Heart right ventricle (tissue), 16 donors: ENCODE measurements at regions not wholly inside any gene's neighbourhood (a gene's known extent, or its start where the extent isn't known, plus 50 kb on each side); places are given as distances from the start of the nearest gene placed in this dataset.

Experiments
- ATAC-seq, 8 donors: fragments of 200-7000 bp; cut with Tn5 transposase; one replicate each; pipeline ENCODE4 v1.9.1; 2020; ENCODE audit warnings: mild to moderate bottlenecking in 8 of 8, moderate library complexity in 8 of 8, moderate number of reproducible peaks in 1 of 8
- DNase-seq, 2 donors: peaks; one replicate each; pipeline ENCODE4 v3.0.0-alpha.2; 2020
- H3K27ac ChIP-seq, 10 donors: fragments of 200-600 bp; sonication (generic) in 2 of 10; one replicate each; pipeline versions ENCODE4 v1.5.0 to v1.8.0; 2020 to 2022; ENCODE audit warnings: mild to moderate bottlenecking in 3 of 10
- H3K27me3 ChIP-seq, 7 donors: fragments of 200-600 bp; one replicate each; pipeline ENCODE4 v1.8.0; 2021 to 2022; ENCODE audit warnings: mild to moderate bottlenecking in 2 of 7
- H3K36me3 ChIP-seq, 9 donors: fragments of 200-600 bp; sonication (generic) in 1 of 9; one replicate each; pipeline versions ENCODE4 v1.5.0 to v1.8.0; 2020 to 2022; ENCODE audit warnings: mild to moderate bottlenecking in 2 of 9
- H3K4me1 ChIP-seq, 9 donors: fragments of 200-600 bp; sonication (generic) in 1 of 9; one replicate each; pipeline versions ENCODE4 v1.5.0 to v1.8.0; 2020 to 2022; ENCODE audit warnings: mild to moderate bottlenecking in 4 of 9
- H3K4me3 ChIP-seq, 10 donors: fragments of 200-600 bp; sonication (generic) in 2 of 10; one replicate each; pipeline versions ENCODE4 v1.5.0 to v1.8.0; 2020 to 2022; ENCODE audit warnings: mild to moderate bottlenecking in 7 of 10, moderate library complexity in 2 of 10
- H3K9me3 ChIP-seq, 11 donors: fragments of 200-600 bp in 10 of 11; sonication (generic) in 2 of 11; one replicate each; pipeline versions ENCODE4 v1.5.0 to v1.8.0; 2013 to 2022; ENCODE audit warnings: mild to moderate bottlenecking in 2 of 11, control low read depth in 1 of 11, moderate library complexity in 1 of 11
- CTCF ChIP-seq, 9 donors: fragments of 200-600 bp; sonication (generic) in 2 of 9; IDR thresholded peaks; one replicate each; pipeline versions ENCODE4 v1.5.0 to v1.8.0; 2021 to 2022; ENCODE audit warnings: antibody characterized with exemption in 9 of 9, mild to moderate bottlenecking in 5 of 9, moderate library complexity in 1 of 9
- WGBS, 2 donors: extraction: QIAGEN DNeasy Blood & Tissue Kit; methylation state at CpG; one replicate each; pipeline ENCODE4 v1.1.7; 2013; ENCODE audit warnings: inconsistent platforms in 1 of 2; 5-methylcytosine and 5-hydroxymethylcytosine counted together
- intact Hi-C, 10 donors: fragments of 100-400 bp; cut with DNase I; formaldehyde crosslinking; loops; one replicate each; pipeline versions ENCODE4 v1.11.1 to v1.14.2; 2022
- donor health status: Arrhythmogenic right ventricular cardiomyopathy.
- donor health status: ischemic (EF 13 %, LVEDD 7.1; RV severe dilation, severe dysfunction).
- donor health status: healthy with polysubstance abuse.
- donor health status: DM: no; HTN: yes; CAD: no.
- donor health status: DM: no; HTN: no; CAD: no.
- donor health status: ischemic (EF 25% LVEDD 6.9; RV normal size, moderate dysfunction).
- donor health status: ischemic (EF 25% LVEDD 5.7; RV mildly dilated, moderate dysfunction).
- donor health status: healthy.
- donor health status: DM: yes; HTN: yes; CAD: no.
- donor health status: Ischemic cardiomyopathy.
- donor health status: ischemic (EF 35%, LVEDD 5.7; RV mildly dilated, moderate dysfunction).
- donor health status: nonischemic (EF 11% LVEDD 7.7; RV severe dilation, severe dysfunction).
- donor health status: DM: yes; HTN: yes; CAD: no.
- donor health status: PGD.
- donor health status: ischemic (EF 29% LVEDD 5.4; RV normal size, mild dysfunction).
- donor health status: nonischemic (EF 23%, LVEDD 6.1; RV moderate dilation, normal function).

- 77 to 78% methylated on average over 6 of the region's 6 CpGs for WGBS, 2 donors
- no peak overlapping the region for H3K27ac ChIP-seq
- TF ChIP-seq CTCF (IDR thresholded peaks at IDR 0.05) = no peak
- intact Hi-C loops = no loop called here
- H3K27me3 ChIP-seq = no peaks in the 10 kb centered on the region
- no peaks in the 10 kb centered on the region for H3K9me3 ChIP-seq
- no peak for ATAC-seq
- H3K36me3 ChIP-seq = no peaks in the 10 kb centered on the region
- no peaks in the 10 kb centered on the region for H3K4me1 ChIP-seq
- H3K4me3 ChIP-seq = no peak overlapping the region
- DNase-seq = no peak
Measured at GRCh38 chr20:6999381-6999780, 231.9 kb downstream of the BMP2 start.

- WGBS, 2 donors = 45 to 46% methylated on average over 1 of the region's 1 CpG
- Histone ChIP-seq H3K36me3 (no peaks in the 10 kb centered on the region), H3K27me3 (no peaks in the 10 kb centered on the region), H3K4me1 (no peaks in the 10 kb centered on the region), H3K27ac (no peak overlapping the region), H3K4me3 (no peak overlapping the region), H3K9me3 (peaks cover 0 to 26% (median 0%) of the 10 kb centered on the region in 11 donors)
- no peak for ATAC-seq
- intact Hi-C loops = no loop called here
- DNase-seq = no peak
- TF ChIP-seq CTCF (IDR thresholded peaks at IDR 0.05) = no peak
Measured at GRCh38 chr20:7003598-7003997, 236.1 kb downstream of the BMP2 start.

GRCh38 chr20:7004801-7005200 is 237.3 kb downstream of the BMP2 start:
- TF ChIP-seq CTCF (IDR thresholded peaks at IDR 0.05) = no peak
- intact Hi-C loops = no loop called here

GRCh38 chr20:7010527-7010926 is 243.0 kb downstream of the BMP2 start:
- H3K9me3 ChIP-seq = peaks cover 0 to 41% (median 7%) of the 10 kb centered on the region in 11 donors

More at GRCh38 chr20:7004801-7005200, 237.3 kb downstream of the BMP2 start:
- 92% methylated on average over 3 of the region's 3 CpGs for WGBS, 2 donors
- Histone ChIP-seq H3K4me1 (no peaks in the 10 kb centered on the region), H3K9me3 (peaks cover 0 to 38% (median 6%) of the 10 kb centered on the region in 11 donors), H3K36me3 (no peaks in the 10 kb centered on the region), H3K27me3 (no peaks in the 10 kb centered on the region), H3K4me3 (no peak overlapping the region), H3K27ac (no peak overlapping the region)
- DNase-seq = no peak
- no peak for ATAC-seq

More at GRCh38 chr20:7010527-7010926, 243.0 kb downstream of the BMP2 start:
- H3K27me3 ChIP-seq = no peaks in the 10 kb centered on the region
- ATAC-seq (no peak), DNase-seq (no peak)
- 64 to 67% methylated on average over 5 of the region's 5 CpGs for WGBS, 2 donors
- TF ChIP-seq CTCF (IDR thresholded peaks at IDR 0.05) = no peak
- H3K4me3 ChIP-seq = no peak overlapping the region
- no peaks in the 10 kb centered on the region for H3K4me1 ChIP-seq
- H3K36me3 ChIP-seq = no peaks in the 10 kb centered on the region
- no peak overlapping the region for H3K27ac ChIP-seq
- intact Hi-C loops = loop anchor here in 1 of 10 donors (2.0 kb wide), 1 partner anchor 42 kb away; no protein-coding TSS in a partner anchor
